Epithelial cell of proximal tubule (primary cell): ENCODE measurements at regions not wholly inside any gene's neighbourhood (a gene's known extent, or its start where the extent isn't known, plus 50 kb on each side); places are given as distances from the start of the nearest gene placed in this dataset.
A peak's percentile ranks its signal among the peaks of the same experiment; 100 is the strongest.

ENCODE experiments used
- DNase-seq: peaks from one replicate; pipeline ENCODE4 v3.0.0-alpha.2; 2011; ENCODE audit warnings: low read depth
- H3K4me3 ChIP-seq: 2 replicates; pipeline ENCODE4 v1.5.1; 2011; ENCODE audit warnings: low read depth, mild to moderate bottlenecking, low read length
- TF ChIP-seq, protein P1 (sequence below): conservative IDR thresholded peaks from 2 replicates; pipeline ENCODE4 v1.5.1; 2012; ENCODE audit warnings: low read depth, mild to moderate bottlenecking, low read length

DNA sequence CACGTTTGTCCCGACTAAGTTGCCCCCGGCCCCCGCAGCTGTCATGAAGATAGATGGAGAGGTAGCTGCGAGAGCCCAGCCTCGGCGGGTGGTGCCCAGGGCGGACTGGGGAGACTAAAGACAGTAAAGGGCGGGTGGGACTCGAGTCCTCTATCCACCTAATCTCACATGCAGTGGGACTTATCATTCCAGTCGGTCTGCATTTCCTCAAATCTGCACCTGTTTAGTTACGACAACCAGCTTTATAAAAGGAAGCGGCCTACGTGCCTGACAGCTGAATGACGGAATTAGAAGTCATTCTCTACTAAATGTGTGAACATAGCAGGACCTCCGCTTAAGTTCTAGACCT, 109.8 kb upstream of the EGLN3 start:
- no peak for DNase-seq
- H3K4me3 ChIP-seq, result peak overlapping the region; percentile 63
- TF ChIP-seq, protein P1, sequence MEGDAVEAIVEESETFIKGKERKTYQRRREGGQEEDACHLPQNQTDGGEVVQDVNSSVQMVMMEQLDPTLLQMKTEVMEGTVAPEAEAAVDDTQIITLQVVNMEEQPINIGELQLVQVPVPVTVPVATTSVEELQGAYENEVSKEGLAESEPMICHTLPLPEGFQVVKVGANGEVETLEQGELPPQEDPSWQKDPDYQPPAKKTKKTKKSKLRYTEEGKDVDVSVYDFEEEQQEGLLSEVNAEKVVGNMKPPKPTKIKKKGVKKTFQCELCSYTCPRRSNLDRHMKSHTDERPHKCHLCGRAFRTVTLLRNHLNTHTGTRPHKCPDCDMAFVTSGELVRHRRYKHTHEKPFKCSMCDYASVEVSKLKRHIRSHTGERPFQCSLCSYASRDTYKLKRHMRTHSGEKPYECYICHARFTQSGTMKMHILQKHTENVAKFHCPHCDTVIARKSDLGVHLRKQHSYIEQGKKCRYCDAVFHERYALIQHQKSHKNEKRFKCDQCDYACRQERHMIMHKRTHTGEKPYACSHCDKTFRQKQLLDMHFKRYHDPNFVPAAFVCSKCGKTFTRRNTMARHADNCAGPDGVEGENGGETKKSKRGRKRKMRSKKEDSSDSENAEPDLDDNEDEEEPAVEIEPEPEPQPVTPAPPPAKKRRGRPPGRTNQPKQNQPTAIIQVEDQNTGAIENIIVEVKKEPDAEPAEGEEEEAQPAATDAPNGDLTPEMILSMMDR, result no peak

DNA sequence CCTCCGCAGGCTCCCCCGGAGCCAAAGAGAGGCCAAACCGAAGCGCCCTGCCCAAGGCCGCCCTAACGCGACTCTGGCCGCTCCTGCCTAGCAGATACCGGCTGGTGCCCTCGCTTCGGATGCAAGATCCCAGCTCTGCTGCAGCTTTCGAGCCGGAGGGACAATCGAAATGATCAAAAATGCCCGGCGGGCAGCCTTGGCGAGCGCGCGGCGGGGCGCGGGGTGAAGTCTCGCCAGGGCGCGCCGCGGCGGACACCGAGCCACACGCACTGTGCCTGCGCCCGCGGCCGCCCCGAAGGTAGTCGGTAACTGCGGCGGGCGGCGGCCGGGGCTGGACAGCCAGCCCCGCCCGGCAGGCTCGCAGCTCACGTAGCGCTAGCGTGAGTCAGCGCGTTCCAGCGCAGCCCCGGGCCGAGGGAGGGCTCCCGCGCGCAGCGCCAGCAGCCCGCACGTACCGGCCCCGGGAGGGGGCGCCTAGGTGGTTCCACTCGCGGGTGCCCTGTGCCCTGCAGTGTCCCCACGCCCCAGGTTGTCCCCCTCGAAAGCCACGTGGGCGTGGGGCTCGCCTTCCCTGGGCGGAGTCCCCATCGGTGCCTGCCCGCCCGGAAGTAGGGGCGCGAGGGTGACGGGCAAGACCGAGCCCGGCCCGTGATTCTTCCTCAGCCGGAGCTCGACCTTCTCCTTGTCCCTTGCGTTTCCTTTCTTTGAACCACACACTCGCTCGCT, 109.2 kb upstream of the EGLN3 start:
- peak overlapping the region; percentile 63 for H3K4me3 ChIP-seq
- TF ChIP-seq, protein P1, result peak; percentile 31
- DNase-seq, result no peak

DNA sequence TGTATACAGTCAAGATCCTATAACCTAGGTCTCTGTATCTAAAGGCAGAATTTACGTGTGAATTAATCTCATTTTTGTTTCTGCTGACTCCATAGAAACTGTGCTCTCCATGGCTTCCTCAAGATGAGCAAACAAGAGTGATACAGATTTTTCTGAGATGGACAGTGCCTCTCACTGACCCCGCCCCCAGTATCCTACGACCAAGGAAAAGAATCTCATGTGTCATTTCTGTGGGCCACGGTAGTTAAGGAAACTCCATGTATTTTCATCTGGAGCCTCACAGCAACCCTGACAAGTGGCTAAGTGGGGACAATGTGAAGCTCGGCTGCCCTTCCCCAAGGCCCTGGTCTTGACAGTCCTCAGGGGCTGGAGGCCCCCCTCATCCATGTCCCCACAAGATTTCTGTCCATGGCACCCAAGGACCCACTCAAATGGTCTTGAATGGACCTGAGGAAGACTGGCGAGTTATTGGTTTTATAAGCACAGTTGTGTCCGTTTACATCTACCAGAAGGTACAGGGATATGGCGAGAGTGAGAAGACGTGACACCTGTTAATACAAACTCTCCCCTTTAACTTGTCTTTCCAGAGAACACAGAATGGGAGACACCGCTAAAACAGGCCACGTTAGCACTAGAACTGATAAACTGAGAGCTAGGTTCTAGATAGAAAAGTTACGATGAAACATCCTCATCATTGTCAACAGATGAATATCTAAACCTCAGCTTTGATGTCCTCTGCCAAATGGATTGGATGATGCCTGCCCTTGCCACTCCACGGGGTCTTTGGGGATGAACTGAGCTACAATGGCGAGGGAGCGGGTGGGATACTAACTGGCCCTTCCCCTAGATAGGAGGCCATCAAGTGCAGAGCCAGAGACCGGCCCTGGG, 108.4 kb upstream of the EGLN3 start:
- no peak for DNase-seq
- peak overlapping the region; percentile 63 for H3K4me3 ChIP-seq

DNA sequence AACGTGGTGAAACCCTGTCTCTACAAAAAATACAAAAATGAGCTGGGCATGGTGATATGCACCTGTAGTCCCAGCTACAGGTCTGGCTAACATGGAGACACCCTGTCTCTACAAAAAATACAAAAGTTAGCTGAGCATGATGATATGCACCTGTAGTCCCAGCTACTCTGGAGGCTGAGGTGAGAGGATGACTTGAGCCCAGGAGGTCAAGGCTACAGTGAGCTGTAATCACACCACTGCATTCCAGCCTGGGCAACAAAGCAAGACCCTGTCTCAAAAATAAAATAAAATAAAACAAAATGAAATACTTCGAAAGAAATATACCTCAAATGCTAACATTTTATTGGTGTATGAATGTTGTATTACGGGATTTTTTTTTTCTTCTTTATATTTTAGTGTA, 107.6 kb upstream of the EGLN3 start:
- DNase-seq, result no peak
- H3K4me3 ChIP-seq, result no peak overlapping the region
- TF ChIP-seq, protein P1, result no peak

More for the DNA sequence above, 108.4 kb upstream of the EGLN3 start:
- TF ChIP-seq, protein P1, result no peak

DNA sequence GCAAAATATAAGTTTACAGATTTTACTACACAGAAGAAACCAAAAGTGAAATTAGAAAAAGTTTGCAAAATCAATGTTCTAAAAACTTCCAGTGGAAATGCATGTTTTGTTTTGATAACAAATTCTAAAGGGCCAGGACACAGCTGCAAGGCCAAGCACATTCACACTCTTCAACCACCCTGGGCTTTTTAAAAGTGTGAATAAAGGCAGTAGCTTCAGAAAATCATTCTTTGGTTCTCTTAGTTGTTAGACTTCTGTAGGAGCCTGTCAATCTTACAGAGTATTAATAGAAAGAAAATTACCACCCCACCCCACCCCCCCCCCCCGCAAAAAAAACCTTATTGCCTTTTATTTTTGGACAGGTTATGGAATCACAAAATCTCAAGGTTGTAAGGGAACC, 105.2 kb upstream of the EGLN3 start:
- TF ChIP-seq, protein P1, result no peak
- DNase-seq, result no peak
- H3K4me3 ChIP-seq, result no peak overlapping the region

DNA sequence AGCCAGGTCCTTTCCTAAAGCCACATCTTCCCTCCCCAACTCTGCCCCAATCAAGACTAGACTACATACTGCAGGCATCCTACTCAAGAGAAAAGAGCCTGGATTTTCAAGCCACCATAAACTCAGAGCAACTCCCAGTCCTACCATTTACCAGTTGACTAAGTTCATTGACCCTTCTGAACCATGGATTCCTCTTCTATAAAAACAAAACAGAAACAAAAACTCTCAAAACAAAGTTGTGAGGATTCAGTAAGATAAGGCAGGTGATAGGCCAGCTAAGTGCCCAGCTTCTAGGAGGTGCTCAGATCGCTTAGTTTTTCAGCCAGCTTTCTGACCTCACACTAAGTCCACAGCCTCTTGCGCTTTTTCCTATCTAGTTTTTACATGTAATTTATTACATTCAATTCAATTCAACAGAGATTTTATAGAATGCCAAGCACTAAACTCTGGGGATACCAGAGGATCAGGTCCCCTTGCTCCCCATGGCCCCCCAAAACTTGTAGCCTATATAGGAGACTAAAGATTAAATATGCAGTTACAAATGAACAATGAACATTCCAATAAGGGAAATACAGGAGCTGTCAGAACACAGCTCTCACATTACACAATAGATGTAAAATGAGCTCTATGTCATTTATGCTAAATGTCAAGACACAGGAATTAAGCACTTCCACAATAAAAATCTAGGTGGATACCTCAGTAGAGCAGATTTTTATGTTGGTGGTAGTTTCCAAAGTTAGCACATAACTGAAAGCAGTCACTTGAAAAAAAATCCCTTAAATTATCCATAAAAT, 104.5 kb upstream of the EGLN3 start:
- no peak overlapping the region for H3K4me3 ChIP-seq
- no peak for DNase-seq
- TF ChIP-seq, protein P1, result no peak
